Caco-2 (cell line): ENCODE measurements at regions not wholly inside any gene's neighbourhood (a gene's known extent, or its start where the extent isn't known, plus 50 kb on each side); places are given as distances from the start of the nearest gene placed in this dataset.

ENCODE experiments used
- BruUV-seq: library from RNA; stranded (reverse); fragments of 400-500 nt; replicated peaks from 2 replicates; lab custom pipeline; 2021; lab: Mats Ljungman, UMichigan
- CTCF ChIA-PET: fragments of 300-600 bp; sonication (Branson Sonifier 250); formaldehyde crosslinking; loops from one replicate; lab custom pipeline; 2022; ENCODE audit warnings: antibody characterized with exemption; lab: Charles Lee
- POLR2A ChIA-PET: fragments of 300-600 bp; sonication (Branson Sonifier 250); formaldehyde crosslinking; loops from one replicate; lab custom pipeline; 2022; ENCODE audit warnings: antibody characterized with exemption; lab: Charles Lee
- DNase-seq, 2 experiments: peaks; one replicate each; pipeline versions ENCODE4 v3.0.0 to v3.0.0-alpha.2; 2020 to 2022
- H3K27me3 ChIP-seq: replicated peaks from 2 replicates; pipeline ENCODE4 v1.6.0; 2011; ENCODE audit warnings: low read length; ENCODE audit not compliant: control insufficient read depth, insufficient read depth
- H3K36me3 ChIP-seq: 2 replicates; pipeline ENCODE4 v1.5.1; 2011; ENCODE audit warnings: low read length; ENCODE audit not compliant: control insufficient read depth, insufficient read depth
- H3K4me1 ChIP-seq: fragments of 250-450 bp; sonication (Bioruptor Pico); 2 replicates; pipeline ENCODE4 v1.5.1; 2020; ENCODE audit warnings: mild to moderate bottlenecking
- H3K4me3 ChIP-seq: 2 replicates; pipeline ENCODE4 v1.5.1; 2011; ENCODE audit warnings: low read depth, mild to moderate bottlenecking, control low read depth, low read length
- H3K9me3 ChIP-seq: fragments of 250-450 bp; sonication (Bioruptor Pico); 2 replicates; pipeline ENCODE4 v1.5.1; 2020; ENCODE audit warnings: mild to moderate bottlenecking, moderate library complexity
- H3K27ac Mint-ChIP-seq: one replicate; pipeline ENCODE4 v1.8.0; 2022; ENCODE audit warnings: mixed read lengths; ENCODE audit not compliant: unreplicated experiment
- H3K27me3 Mint-ChIP-seq: one replicate; pipeline ENCODE4 v1.8.0; 2022; ENCODE audit warnings: mixed read lengths; ENCODE audit not compliant: insufficient read depth, unreplicated experiment
- H3K36me3 Mint-ChIP-seq: one replicate; pipeline ENCODE4 v1.8.0; 2022; ENCODE audit warnings: mild to moderate bottlenecking, mixed read lengths; ENCODE audit not compliant: insufficient read depth, unreplicated experiment
- H3K4me1 Mint-ChIP-seq: one replicate; pipeline ENCODE4 v1.8.0; 2022; ENCODE audit warnings: low read depth, mixed read lengths; ENCODE audit not compliant: unreplicated experiment
- H3K4me3 Mint-ChIP-seq: one replicate; pipeline ENCODE4 v1.8.0; 2022; ENCODE audit warnings: mild to moderate bottlenecking, moderate library complexity, mixed read lengths; ENCODE audit not compliant: unreplicated experiment
- H3K9me3 Mint-ChIP-seq: one replicate; pipeline ENCODE4 v1.8.0; 2022; ENCODE audit warnings: mixed read lengths; ENCODE audit not compliant: unreplicated experiment
- CTCF ChIP-seq, 2 experiments: fragments of 200-600 bp in 1 of 2; IDR thresholded peaks; 1 replicate in 1 of 2; 2 replicates in 1 of 2; pipeline versions ENCODE4 v1.5.1 to v1.8.0; 2011 to 2022; ENCODE audit warnings: antibody characterized with exemption in 1 of 2, control low read depth in 1 of 2, inconsistent platforms in 1 of 2, low read depth in 1 of 2, low read length in 1 of 2, mild to moderate bottlenecking in 1 of 2, moderate library complexity in 1 of 2; ENCODE audit not compliant: insufficient read depth in 1 of 2, severe bottlenecking in 1 of 2, unreplicated experiment in 1 of 2
- intact Hi-C: fragments of 100-400 bp; cut with micrococcal nuclease; formaldehyde crosslinking; loops from one replicate; pipeline ENCODE4 v1.10.0; 2022; ENCODE audit not compliant: unreplicated experiment

GRCh38 chr1:188611432-188611831, 1782.7 kb downstream of the PLA2G4A start:
- no peaks in the 10 kb centered on the region for H3K9me3 ChIP-seq
- Mint-ChIP-seq H3K9me3 (no peaks in the 10 kb centered on the region), H3K4me3 (no peak overlapping the region), H3K4me1 (no peaks in the 10 kb centered on the region), H3K36me3 (no peaks in the 10 kb centered on the region), H3K27ac (no peak overlapping the region), H3K27me3 (no peaks in the 10 kb centered on the region)
- ChIA-PET CTCF (no interaction called here), POLR2A (no interaction called here)
- no peak overlapping the region for H3K4me3 ChIP-seq
- no peaks in the 10 kb centered on the region for H3K27me3 ChIP-seq
- DNase-seq: no peak
- no TSS peak for BruUV-seq
- no peaks in the 10 kb centered on the region for H3K36me3 ChIP-seq
- H3K4me1 ChIP-seq: no peaks in the 10 kb centered on the region
- intact Hi-C loops: no loop called here
- no peak for TF ChIP-seq CTCF (IDR thresholded peaks at IDR 0.05; ENCODE audit: insufficient read depth in 1 of 2, low read depth in 1 of 2, low read length in 1 of 2, severe bottlenecking in 1 of 2, unreplicated experiment in 1 of 2)

GRCh38 chr1:188615321-188615720, 1786.6 kb downstream of the PLA2G4A start:
- H3K36me3 Mint-ChIP-seq: no peaks in the 10 kb centered on the region
- no peak overlapping the region for H3K27ac Mint-ChIP-seq
- H3K9me3 ChIP-seq: no peaks in the 10 kb centered on the region
- no peaks in the 10 kb centered on the region for H3K9me3 Mint-ChIP-seq
- no peaks in the 10 kb centered on the region for H3K27me3 Mint-ChIP-seq
- no peak overlapping the region for H3K4me3 ChIP-seq
- TF ChIP-seq CTCF (IDR thresholded peaks at IDR 0.05; ENCODE audit: insufficient read depth in 1 of 2, low read depth in 1 of 2, low read length in 1 of 2, severe bottlenecking in 1 of 2, unreplicated experiment in 1 of 2): no peak
- no peak for DNase-seq
- H3K4me1 ChIP-seq: no peaks in the 10 kb centered on the region
- no peaks in the 10 kb centered on the region for H3K4me1 Mint-ChIP-seq
- H3K36me3 ChIP-seq: no peaks in the 10 kb centered on the region
- H3K27me3 ChIP-seq: no peaks in the 10 kb centered on the region
- ChIA-PET CTCF (no interaction called here), POLR2A (no interaction called here)
- no peak overlapping the region for H3K4me3 Mint-ChIP-seq
- no TSS peak for BruUV-seq
- intact Hi-C loops: no loop called here

- H3K27ac Mint-ChIP-seq: no peak overlapping the region
- H3K36me3 Mint-ChIP-seq: no peaks in the 10 kb centered on the region
- no peak for DNase-seq
- no peak overlapping the region for H3K4me3 Mint-ChIP-seq
- no TSS peak for BruUV-seq
- intact Hi-C loops: no loop called here
- ChIA-PET POLR2A (no interaction called here), CTCF (no interaction called here)
- Histone ChIP-seq H3K27me3 (no peaks in the 10 kb centered on the region), H3K4me1 (no peaks in the 10 kb centered on the region), H3K36me3 (no peaks in the 10 kb centered on the region), H3K9me3 (no peaks in the 10 kb centered on the region), H3K4me3 (no peak overlapping the region)
- TF ChIP-seq CTCF (IDR thresholded peaks at IDR 0.05; ENCODE audit: insufficient read depth in 1 of 2, low read depth in 1 of 2, low read length in 1 of 2, severe bottlenecking in 1 of 2, unreplicated experiment in 1 of 2): no peak
- no peaks in the 10 kb centered on the region for H3K4me1 Mint-ChIP-seq
- H3K27me3 Mint-ChIP-seq: no peaks in the 10 kb centered on the region
- no peaks in the 10 kb centered on the region for H3K9me3 Mint-ChIP-seq
These were observed 1791.5 kb downstream of the PLA2G4A start for GRCh38 chr1:188620236-188620635.
